ENCODE measurements at regions not wholly inside any gene's neighbourhood (a gene's known extent, or its start where the extent isn't known, plus 50 kb on each side); places are given as distances from the start of the nearest gene placed in this dataset.

DNA sequence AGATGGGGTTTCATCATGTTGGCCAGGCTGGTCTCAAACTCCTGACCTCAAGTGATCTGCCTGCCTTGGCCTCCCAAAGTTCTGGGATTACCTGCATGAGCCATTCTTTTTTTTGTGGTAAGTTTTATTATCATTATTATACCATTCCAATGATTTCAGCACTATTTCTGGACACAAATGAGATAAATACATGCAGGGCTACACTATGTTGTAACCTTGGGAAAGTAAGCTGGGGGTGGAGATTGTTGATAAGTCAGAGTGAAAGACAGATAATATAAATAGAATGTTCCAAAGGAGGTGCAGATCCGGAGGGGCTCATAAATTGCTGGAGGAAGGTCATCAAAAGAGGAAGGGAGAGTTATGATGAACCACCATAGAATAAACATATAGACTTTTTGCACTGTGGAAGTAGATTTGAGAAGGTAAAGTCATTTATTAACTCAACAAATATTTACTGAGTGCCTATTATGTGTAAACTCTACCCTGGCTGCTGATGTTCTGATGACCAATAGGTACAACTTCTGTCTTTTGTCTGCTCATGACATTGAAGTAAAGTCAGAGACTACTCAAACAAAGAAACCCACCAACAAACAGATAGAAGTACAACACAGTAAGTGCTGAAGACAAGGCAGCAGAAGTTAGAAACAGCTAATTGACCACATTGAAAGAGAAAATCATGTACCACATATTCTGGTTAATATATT, 478.9 kb upstream of the GOLIM4 start:
- no peak for DNase-seq

DNA sequence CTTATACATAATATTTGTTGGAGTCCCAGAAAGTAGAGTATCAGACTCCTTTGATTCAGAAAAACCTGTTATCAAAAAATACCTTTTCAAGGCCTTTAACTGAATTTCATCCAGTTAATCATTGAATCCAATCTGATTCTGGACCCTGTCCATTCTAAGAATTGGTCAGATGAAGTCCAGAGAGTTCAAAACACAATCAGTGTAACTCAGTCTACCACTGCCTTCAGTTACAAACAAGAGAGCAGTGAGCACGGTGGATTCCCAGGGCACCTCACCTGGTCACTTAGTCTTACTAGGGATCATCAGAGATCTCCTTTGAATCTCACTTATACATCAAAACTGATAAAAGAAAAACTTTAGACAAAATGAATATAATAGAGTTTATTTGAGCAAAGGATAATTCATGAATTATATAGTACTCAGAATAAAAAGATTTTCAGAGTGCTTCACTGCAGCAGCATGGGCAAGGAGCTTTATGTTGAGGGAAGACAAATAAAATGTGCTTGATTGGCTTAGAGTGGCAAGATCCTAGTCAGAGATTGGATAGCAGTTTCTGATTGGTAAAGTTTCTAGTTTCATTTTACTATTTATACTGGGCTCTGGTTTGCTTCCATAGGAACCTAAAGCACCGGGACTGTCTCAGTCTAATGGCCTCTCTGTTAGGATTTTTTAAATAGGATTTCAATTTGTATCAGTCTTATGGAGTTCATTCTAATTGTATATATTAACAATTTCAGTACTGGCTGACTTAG, 474.9 kb upstream of the GOLIM4 start:
- DNase-seq = no peak

DNA sequence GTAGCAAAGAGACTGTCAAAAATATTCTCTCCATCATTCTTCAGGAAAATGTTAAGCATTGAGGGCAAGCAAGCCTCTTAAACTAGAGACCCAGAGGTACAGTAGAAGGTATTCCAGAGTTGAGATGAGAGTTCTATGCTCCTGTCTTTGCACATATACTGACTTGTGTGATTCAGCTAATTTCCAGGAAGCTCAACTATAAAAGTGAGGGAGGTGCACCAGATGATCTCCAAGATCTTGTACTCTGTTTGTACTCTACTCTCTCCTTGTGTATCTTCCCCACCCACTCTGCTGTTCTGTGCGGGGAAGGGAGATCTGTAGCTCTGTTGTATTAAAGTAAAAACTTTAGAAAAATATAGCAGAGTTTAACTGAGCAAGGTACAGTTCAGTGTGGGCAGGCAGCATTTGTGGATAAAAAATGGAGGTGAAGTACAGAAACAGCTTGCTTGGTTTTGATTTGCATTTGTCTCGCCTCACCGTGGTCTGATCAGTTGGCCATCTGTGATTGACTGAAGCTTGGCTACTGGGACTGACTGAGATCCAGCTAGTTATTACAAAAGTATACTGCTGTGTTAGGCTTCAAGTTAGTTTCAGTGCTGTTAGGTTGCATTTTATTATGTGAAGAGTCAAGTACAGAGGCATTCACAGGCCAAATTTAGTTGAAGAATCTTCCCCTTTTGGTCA, 463.1 kb upstream of the GOLIM4 start:
- no peak for DNase-seq

DNA sequence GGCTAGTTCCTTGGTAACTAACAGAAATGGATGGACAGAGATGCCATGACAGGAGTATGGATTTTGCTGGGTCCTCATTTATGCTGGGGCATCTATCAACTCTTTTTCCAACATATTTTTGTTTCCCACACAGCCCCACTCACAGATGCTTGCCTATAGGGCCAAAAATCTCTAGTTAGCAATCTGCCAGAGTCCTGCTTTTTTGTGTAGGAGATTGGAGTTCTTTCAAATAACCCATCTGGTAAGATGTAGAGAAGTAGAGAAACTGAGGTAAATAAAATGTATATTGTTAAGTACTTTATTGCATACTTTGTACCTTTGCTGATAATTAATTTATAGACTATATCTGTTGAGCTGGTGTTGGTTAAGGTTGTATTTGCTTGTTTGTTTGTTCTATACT, 456.5 kb upstream of the GOLIM4 start:
- DNase-seq = no peak

DNA sequence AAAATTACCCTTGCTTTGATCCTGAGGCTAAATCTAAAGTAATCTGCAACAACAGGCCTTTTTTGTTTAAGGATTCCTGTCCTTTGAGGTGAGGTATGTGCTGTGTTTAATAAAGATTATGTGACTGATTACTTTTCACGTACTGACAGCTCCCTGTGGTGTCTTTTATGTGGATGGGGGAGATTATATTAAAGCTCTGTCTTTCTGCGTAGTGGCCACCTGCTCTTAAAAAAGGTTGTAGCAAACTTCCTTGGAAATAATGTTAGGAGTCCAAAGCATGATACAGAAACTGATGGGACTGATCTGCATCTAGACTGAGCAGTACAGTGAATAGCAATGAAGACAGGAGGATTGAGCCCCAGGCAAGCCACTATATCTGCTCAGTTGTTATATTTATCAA, 453.0 kb upstream of the GOLIM4 start:
- no peak for DNase-seq

DNA sequence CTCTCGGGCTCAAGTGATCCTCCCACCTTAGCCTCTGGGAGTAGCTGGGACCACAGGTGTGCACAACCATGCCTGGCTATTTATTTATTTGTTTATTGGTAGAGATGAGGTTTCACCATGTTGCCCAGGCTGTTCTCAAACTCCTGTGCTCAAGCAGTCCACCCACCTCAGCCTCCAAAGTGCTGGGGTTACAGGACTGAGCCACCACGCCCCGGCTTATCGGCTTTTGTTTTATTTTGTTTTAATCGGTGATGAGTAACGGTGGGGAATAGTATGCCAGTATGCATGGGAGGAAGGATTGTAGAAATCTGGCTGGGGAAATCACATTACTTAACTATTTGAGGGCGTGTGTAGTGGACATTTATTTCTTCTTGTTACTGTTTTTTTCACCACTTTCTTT, 451.0 kb upstream of the GOLIM4 start:
- DNase-seq = no peak

DNA sequence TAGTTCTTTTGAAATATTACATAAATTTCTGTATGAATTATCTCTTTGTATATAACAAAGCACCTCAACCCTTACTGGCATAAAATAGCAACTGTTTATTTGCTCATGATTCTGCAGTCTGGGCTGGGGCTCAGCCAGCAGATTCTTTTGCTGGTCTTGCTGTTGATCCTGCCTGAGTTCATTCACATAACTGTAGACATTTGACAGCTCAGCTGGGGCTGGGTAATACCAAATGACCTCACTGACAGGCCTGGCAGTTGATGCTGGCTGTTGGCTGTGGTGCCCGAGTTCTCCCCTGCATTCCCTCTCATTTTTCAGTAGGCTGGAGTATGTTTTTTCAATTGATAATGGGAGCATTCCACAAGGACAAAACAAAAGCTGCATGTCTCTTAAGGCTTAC, 449.9 kb upstream of the GOLIM4 start:
- DNase-seq = no peak

DNA sequence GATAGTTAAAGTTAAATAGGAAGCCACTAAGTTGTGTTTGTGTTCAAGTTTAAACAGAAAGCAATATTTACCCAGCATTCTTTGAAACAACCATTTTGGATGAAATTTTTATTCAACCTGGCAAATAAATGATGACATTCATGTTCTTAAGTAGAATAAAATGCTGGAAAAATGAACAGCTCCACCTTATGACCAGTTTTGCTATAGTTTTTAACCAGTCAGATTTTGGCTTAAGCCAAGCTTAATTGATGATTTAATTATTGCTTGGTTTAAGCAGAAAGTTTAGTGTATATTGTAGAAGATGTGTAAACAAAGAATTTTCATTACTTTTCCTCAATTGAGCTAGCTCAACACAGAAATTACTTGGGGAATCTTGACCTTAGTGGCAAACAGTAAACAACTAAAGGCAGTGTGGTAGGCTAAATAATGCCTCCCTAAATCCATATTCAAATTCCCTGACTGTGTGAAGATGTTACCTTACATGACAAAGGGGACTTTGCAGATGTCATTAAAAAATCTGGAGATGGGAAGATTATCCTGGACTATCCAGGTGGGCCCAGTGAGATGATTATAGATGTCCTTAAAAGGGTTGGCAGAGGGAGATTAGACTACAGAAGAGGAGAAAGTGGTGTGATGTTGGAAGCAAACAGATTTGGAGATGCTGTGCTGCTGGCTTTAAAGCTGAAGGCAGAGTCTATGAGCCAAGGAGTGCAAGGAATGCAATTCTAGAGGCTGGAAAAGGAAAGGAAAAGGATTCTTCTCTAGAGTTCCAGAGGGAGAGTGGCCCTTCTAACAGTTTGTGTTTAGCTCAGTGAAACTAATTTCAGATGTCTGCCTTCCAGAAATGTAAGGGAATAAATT, 448.6 kb upstream of the GOLIM4 start:
- DNase-seq = no peak

DNA sequence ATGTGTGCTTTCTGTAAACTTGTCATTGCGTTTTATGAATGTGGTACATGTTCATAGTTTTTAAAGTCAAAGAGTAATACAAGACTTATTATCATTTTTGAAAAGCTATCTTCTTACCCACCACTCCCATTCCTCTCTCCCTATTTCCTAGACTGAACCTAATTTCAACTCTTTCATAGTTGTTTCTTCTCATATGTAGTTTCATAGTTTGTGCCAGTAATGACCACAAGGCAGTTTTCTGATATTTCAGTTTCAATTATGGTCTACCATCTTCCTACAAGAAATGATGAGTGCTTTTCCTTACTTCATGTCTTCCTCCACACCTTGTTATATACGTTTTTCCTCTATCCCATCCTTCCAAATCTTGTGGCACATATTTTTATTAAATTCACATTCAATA, 445.0 kb upstream of the GOLIM4 start:
- DNase-seq = no peak

DNA sequence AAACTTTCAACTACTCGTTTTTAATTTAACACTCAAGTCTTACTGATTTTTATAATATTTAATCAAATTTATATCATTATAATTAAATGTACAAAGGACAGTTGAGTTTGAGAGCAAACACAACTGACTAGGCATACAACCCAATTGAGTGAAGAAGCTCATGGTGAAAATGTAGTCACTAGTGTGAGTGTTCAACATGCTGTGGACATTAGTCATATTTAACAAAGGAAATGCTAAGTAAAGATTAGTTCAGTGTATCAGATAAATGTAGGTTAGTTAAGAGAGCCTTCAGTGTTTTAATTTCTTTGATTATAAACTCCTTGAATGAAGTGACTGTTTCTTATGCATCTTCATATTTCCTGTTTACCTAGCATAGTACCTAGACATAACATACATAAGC, 444.2 kb upstream of the GOLIM4 start:
- DNase-seq = no peak

DNA sequence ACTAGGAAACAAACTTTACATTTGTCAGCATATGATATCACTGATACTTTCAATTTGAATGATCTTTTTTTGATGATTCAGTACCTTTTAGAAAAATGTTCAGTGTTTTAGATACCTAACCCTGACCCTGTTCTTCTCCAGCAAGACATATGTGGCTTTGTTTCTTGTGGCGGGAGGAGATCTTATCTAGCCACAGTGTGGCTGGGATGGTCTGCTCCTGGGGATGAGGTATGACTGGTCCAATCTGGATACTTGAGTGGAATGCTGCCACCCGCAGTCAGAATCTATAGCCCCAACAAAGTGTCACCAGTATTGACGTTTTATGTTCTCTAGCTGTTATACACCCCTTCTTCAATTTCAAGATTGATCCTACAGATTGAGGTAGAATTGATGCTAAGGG, 439.0 kb upstream of the GOLIM4 start:
- DNase-seq = no peak

DNA sequence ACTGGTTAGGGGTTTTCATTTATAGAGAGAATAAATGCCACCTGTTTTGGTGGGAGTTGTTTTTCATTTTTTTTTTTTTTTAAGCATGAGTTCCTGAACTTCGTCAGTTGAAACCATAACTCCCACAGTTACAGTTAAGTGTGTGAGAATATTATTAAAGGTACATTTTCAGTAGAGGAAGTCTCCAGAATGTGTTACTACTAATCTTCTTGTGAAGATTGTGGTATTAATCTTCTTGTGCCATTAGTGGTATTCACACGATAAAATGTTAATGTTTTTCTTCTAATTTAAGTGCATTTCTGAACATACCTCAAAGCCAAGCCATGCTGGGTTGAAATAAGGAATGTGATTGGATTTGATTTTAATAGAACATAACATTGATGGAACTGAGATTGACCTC, 437.9 kb upstream of the GOLIM4 start:
- no peak for DNase-seq

DNA sequence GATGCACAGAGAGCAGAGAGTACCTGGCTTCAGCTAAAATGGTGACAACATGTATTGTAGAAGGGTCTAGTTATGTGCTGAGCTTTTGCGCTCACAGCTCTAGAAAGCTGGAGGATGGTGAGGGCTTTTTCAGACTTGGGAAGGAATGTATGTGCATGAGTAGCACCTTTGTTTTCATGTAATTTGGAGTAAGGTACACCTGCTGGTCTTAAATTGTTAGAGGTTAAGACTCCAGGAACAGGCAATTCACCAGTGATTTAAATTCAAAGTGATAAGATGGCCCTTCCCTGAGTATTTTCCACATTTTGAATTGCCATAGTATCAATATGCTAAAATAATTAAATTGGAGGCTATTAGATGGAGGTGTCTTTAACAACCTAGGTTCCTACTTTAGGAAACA, 436.4 kb upstream of the GOLIM4 start:
- DNase-seq = no peak

DNA sequence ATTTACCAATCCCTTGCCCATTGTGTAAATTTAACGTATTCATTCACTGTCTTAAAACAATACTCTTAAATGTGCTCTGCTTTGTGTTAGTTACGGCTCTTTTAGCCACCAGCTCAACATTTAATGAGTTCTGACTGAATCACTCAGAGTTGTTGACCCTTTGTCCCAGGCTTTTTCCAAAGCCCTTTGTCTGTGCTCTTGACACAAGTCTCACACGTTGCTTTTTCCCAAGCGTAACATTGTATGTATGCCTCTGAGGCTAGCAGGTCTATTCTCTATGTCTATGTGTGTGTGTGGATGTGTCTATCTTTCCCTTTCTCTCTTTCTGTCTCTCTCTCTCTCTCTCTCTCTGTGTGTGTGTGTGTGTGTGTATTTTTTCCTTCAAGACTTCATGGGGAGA, 435.4 kb upstream of the GOLIM4 start:
- DNase-seq = no peak

DNA sequence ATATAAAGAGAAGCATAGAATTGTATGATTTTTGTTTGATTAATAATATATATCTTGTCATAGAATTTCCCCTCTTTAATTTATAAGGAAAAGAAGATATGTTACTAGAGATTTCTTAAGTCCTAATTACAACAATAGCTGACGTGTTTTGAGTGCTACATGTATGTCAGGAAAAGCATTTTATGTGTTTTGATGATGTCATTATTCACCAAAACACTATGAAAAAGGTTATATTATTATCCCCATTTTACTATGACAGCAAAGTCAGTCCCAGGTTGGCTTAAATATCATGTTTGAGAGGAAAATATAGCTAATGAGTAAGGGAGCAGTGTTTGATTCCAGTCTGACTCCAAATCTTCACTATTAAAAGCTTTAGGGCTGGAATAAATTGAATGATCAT, 428.4 kb upstream of the GOLIM4 start:
- DNase-seq = no peak

DNA sequence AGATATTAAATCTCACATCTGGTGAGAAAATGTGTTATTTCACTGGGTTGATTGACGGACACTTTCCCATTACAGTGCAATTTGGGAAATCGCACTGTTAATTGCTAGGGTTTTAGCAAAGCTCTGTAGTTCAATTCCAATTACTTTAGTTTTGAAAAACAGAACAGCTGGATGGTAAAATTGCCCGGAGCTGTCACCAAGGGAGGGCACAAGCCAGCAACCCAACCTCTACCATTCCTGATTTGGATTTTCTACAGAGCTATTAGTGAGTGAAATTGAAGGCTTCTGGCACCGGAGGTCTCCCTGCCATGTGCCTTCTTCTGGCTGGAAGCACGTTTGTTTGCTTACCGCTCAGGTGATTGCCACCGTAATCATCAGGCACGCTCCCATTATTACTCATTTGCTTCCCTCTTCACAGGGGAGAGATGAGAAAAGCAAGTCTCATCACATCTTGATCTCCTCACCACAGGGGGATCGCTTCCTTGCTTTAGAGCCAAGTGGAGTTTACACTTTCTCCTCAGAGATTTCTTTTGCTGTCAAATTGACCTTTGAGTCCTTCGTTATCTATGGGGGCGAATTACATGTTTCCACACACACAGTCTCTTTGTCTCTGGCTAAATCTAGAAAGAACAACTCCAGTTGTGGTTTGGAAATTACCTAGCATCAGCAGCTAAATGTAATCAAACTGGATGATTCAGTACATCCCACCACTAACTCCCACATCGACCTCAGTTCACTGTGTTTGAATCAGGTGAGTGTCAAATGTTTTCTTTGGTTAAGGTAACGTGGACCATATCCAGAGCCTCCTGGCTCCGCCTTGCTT, 421.7 kb upstream of the GOLIM4 start:
- DNase-seq = no peak

DNA sequence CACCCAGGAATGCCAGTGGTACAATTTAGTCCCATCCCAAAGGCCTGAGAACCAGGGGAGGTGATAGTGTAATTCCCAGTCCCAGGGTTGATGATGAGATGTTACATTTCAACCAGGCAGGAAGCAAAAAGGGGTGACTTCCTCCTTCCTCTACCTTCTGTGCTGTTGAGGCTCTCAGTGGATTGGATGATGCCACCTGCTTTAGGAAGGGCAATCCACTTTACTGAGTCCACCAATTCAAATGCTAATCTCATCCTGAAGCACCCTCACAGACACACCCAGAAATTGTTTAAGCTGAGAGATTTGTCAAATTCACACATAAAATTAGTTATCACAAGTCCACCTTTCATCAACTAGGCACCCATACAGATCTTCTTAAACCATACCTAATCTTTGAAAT, 418.5 kb upstream of the GOLIM4 start:
- no peak for DNase-seq

DNA sequence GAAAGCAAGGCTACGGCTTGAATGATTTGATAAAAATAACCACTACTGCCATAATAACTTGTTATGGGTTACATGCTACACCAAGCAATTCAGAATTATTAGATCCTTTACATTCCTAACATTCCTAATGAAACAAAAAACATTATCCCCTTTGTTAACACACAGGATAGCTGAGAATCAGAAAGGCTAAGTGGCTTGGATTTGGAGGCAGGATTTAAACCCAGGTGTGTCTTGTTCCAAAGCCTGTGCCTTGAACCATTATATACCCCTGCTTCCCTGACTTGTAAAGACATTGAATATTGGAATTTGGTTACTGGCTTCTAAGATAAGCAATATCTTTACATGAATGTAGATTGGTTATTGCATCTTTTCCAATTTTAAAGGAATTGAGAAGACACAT, 417.1 kb upstream of the GOLIM4 start:
- no peak for DNase-seq

DNA sequence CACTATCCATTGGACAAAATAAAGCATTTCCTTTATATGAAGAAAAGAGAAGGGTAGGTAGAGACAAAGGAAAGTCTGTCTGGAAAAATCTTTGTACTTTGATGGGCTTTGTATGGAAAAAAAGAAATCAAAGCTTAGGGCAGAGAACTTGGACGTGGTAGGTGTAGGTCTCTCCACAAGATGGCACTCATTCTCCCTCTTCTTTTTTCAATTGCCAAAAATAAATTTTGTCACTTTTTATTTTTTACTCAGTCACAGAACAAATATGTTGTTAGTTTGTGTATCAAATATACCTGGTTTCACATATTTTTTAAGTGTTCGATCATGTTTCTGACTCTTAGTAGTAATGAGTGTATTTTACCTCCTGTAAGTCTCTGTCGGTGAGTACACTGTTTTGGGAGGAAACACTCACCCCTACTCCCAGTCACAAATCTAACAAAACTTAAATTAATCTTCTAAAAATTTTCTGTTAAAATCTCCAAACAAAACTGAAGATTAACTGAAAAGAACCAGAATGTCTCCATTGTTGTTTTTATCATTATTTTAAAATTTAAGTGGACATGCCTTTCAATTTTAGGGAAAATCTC, 415.8 kb upstream of the GOLIM4 start:
- no peak for DNase-seq

DNA sequence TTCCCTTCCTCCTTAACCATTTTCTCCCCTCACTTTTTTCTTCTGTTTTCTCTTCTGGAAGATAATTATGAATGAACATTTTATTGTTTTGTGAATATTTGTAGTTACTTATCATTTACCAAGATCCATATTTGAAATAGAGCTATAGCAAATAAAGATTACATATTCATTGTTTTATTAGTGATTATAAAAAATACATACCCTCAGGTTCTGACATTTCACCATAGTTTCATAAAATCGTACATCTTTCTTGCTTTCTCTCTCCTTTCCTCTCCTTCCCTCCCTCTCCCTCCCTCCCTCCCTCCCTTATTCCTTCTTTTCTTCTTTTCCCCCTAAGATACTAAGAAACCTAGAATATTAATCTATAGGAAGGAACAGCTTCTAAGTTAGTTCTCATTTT, 410.9 kb upstream of the GOLIM4 start:
- DNase-seq = no peak

DNA sequence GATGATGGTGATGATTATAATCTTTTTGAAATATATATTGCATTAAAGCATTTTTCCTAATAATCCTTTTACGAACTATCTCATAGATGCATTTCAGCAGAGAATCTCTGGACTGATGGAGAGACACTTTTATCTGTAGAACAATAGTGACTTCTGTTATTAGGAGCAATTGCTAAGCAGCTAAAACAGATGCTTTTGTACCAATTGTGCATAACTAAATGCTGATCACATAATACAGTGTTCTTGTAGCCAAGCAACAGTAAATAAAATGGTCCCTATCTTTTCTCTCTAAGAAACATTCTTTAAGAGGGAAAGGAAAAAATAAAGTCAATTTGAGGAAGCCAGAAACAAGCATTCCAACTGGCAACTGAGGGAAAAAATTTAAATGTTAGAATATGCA, 405.8 kb upstream of the GOLIM4 start:
- DNase-seq = no peak

DNA sequence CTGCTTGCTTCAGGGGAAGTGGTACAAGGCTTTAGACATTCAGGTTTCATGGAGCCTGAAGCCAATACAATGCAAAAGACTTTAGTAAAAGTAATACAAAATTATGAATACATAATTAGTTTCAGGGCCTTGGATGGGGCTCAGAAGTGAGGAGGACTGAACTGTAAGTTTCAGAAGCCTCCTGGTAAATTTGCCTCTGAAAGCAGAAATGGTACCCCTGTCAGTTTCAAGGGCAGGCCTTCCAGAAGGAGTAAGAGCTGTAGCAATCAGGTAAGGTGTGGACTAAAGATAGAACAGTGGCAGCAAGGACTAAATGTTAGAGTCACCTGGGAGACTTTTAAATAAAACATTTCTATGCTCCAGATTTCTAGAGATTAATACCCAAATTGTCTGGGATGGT, 402.5 kb upstream of the GOLIM4 start:
- DNase-seq = no peak
